GM19395 (cell line): ENCODE measurements at regions not wholly inside any gene's neighbourhood (a gene's known extent, or its start where the extent isn't known, plus 50 kb on each side); places are given as distances from the start of the nearest gene placed in this dataset.

Experiments used
- ATAC-seq: cut with Tn5 transposase; IDR thresholded peaks from one replicate; pipeline ENCODE4 v1.9.1; 2021; ENCODE audit warnings: mild to moderate bottlenecking, moderate library complexity; ENCODE audit not compliant: unreplicated experiment

DNA sequence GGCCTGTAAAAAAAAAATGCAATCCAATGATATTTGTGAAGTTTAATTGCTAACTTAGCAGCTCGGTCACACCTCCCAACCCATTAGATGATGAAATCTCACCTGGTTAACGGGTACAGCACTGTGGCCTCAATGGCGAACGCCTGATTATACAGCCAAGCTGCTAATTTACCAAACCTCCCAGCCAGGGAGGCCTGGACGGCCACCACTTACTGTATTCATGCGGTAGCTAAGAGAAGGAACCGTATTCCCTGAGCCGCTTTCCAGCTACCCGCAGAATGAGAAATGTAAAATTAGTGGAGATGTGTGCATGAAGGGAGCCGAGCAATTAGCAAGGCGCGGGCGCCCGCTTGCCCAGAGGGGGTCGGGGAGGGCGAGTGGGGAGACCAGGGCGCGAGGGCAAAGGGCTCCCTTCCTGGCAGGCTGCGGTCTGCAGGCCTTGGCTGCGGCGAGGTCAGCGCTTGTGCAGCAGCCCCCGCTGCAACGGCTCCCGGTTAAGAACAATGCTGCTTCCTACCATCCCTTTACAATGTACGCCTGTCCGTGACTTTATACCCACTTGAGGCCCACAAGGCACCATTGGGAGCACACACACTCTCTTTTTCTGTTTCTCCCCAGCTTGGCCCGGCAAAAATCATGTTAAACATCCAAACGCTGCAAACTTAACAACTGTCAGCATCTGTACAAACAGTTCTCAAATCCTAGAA is 70.4 kb upstream of the TBCA start:
- no peak for ATAC-seq

GRCh38 chr5:77845324-77845646 is 69.1 kb upstream of the TBCA start:
- no peak for ATAC-seq

DNA sequence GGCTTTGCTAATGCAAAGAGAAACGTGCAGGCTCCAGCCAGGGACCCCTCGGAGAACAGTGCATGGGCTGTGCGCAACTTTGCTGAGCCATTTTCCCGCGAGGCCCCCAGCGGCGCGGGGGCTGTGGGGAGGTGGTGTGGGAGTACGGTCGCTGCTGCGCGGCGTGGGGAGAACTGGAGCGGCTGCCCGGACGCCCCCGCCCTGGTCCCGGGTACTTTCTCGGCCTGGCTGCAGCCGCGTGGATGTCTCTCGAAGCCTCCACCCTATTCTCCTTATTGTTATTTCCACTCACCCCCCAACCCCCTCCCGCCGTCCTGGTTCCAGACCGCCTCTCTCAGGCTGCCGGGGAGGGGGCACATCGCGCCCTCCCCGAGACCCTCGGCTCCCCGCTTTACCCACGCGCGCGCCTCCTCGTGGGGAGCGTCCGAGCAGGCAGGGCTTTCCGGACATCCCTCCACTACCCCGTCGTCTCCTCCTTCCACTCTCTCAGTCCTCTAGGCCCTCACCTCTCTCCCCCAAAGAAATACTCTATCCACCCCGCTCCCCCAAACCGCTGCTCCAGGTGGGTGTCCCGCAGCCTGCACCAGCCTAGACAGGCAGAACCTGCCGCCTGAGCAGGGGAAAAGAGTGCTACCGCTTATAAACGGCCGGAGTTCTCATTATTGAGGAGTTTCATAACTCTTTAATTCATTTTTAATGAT is 68.6 kb upstream of the TBCA start:
- no peak for ATAC-seq

DNA sequence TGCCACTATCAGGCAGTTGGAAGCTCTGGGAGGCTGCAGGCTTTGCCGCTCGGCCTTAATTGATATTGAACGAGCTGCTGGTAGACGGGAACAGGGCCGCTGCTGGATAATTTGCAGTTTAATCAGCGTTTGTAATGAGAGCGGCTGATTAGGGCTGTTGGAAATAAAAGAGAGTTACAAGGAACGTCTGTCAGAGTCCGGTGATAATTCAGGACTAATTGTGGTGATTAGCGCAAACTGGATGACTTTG is 68.2 kb upstream of the TBCA start:
- no peak for ATAC-seq

DNA sequence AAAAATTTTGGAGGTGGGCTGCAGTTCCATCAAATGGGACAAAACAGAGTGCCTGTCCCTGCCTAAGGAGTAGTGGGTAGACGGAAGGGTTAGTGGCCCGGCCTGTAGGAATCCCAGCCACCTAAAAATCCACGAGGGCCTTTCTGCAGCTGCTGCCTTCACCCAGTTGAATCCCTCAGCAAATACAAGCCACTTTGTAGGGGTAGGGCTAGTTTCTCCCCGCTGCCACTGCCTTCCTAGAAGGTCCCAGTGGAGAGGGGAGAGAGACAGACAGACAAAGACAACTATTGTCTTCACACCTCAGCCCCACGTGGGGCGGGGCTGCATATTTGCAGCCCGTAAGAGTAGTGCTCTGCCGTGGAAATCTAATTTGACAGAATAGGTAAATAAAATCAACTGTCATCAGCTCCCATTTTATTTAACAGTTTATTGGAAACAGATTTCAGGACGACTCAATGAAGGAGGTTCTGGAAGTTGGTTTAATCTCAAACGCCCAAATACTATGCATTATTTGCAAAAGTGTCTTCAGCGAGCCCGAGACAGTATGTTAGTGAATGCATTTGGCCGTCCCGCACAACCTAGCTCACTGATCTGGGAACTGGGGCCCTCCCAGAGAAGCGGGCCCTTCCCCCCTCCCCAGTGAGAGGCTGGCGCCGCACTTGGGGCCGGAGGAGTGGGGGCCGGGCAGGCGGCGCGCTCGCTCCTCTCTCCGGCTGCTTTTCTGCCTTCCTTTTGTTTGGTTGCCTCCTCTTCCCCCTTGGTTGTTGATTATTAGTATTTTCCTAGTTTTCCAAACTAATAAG is 67.6 kb upstream of the TBCA start:
- no peak for ATAC-seq

DNA sequence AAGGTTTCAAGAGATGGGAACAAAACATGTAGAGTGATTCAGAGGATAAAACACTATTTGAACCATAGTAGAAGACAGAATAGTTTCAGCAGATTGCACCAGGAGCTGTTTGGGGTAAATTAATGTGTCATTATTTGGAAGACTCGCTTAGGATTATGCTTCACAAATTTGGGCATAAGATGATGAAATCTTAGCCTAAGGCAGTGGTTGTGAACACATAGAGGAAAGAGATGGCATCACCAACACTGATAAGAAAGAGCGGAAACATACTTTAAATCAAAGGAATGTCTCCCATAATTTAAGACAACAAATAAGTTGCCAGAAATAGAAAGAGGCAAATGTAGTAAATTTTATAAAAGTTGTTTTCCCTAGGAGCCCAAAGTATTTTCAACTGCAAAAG is 66.1 kb upstream of the TBCA start:
- ATAC-seq: no peak

- no peak for ATAC-seq
These were observed 65.5 kb upstream of the TBCA start for GRCh38 chr5:77841616-77842015.

DNA sequence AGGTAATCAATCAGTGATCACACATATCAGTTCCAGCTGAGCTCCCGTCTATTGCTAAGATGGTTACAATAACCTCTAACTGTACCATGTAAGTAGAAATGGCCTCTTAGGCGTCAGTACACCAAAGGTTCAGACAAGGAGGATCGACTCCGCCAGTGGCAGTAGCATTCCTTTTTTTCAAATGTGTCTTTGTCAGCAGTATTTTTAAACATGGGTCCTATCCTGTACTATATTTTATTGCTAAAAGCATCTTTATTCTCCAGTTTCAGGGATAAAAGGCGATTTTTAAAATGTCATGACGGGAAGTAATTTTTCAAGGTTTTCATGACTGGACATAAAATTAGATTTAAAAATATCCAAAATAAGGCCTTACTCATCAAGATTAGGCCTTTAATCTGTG is 64.8 kb upstream of the TBCA start:
- no peak for ATAC-seq

DNA sequence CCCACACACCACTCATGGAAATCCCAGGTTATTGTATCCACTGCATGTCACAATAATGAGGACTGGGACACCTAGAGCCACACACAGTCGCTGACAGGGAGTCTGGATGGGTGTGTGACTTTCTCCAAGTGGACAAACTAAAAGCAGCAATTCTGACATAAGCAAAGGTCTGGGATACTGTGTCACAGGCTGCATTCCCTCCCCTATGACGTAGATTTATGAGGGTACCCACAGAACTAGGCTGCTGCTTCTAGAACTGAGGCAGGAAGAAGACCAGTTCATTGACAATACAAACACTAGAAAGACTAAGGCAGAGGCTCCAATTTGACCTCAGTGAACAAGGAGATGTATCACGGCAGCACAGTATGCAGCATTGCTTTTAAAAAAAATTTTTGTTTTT is 63.6 kb upstream of the TBCA start:
- ATAC-seq: no peak

DNA sequence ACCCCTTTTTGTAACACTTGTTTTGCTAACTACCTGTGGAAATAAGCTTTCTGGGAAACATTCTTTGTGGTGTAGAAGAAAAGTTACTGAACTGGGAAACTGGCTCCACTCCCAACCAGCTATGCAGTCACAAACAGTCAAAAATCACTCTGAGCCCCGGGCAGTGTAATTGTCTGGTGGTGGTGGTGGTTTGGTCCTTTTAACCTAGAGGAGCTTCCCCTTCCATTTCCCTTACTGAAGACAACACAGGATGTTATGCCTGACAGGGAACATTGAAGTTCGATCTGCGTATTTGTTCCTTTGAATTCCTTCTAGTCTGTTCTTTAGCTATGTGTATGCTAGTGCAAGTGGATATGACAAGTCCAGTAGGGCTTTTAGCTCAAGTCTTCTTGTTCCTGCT is 56.8 kb upstream of the TBCA start:
- ATAC-seq: no peak

- no peak for ATAC-seq
These were observed 56.1 kb upstream of the TBCA start for GRCh38 chr5:77832166-77832770.

- no peak for ATAC-seq
These were observed 52.3 kb upstream of the TBCA start for GRCh38 chr5:77828445-77828844.
